ENCODE measurements at regions not wholly inside any gene's neighbourhood (a gene's known extent, or its start where the extent isn't known, plus 50 kb on each side); places are given as distances from the start of the nearest gene placed in this dataset.

GRCh38 chr20:12700701-12701100 lies 308.1 kb upstream of the SPTLC3 start:
- no peak for DNase-seq (ENCODE audit: low read depth, low spot score)
- in situ Hi-C loops (cut with HindIII; ENCODE audit: low sequenced_read_pairs): no loop called here
- TF ChIP-seq CTCF (IDR thresholded peaks at IDR 0.05; ENCODE audit: low read depth, low read length): no peak
- H3K4me3 ChIP-seq (ENCODE audit: low read depth, low read length): no peak overlapping the region

- DNase-seq (ENCODE audit: low read depth, low spot score): no peak
- no peak for TF ChIP-seq CTCF (IDR thresholded peaks at IDR 0.05; ENCODE audit: low read depth, low read length)
- in situ Hi-C loops (cut with HindIII; ENCODE audit: low sequenced_read_pairs): no loop called here
- no peak overlapping the region for H3K4me3 ChIP-seq (ENCODE audit: low read depth, low read length)
These were observed 306.5 kb upstream of the SPTLC3 start for GRCh38 chr20:12702312-12702711.

- in situ Hi-C loops (cut with HindIII; ENCODE audit: low sequenced_read_pairs): no loop called here
- no peak for TF ChIP-seq CTCF (IDR thresholded peaks at IDR 0.05; ENCODE audit: low read depth, low read length)
- DNase-seq (ENCODE audit: low read depth, low spot score): no peak
- no peak overlapping the region for H3K4me3 ChIP-seq (ENCODE audit: low read depth, low read length)
These were observed 293.4 kb upstream of the SPTLC3 start for GRCh38 chr20:12715371-12715770.

- TF ChIP-seq CTCF (IDR thresholded peaks at IDR 0.05; ENCODE audit: low read depth, low read length): no peak
- no peak overlapping the region for H3K4me3 ChIP-seq (ENCODE audit: low read depth, low read length)
- DNase-seq (ENCODE audit: low read depth, low spot score): no peak
- in situ Hi-C loops (cut with HindIII; ENCODE audit: low sequenced_read_pairs): no loop called here
These were observed 292.6 kb upstream of the SPTLC3 start for GRCh38 chr20:12715991-12716680.

GRCh38 chr20:12717061-12717460 lies 291.7 kb upstream of the SPTLC3 start:
- TF ChIP-seq CTCF (IDR thresholded peaks at IDR 0.05; ENCODE audit: low read depth, low read length): no peak
- no peak for DNase-seq (ENCODE audit: low read depth, low spot score)
- H3K4me3 ChIP-seq (ENCODE audit: low read depth, low read length): no peak overlapping the region
- in situ Hi-C loops (cut with HindIII; ENCODE audit: low sequenced_read_pairs): no loop called here

- DNase-seq (ENCODE audit: low read depth, low spot score): no peak
- in situ Hi-C loops (cut with HindIII; ENCODE audit: low sequenced_read_pairs): no loop called here
- TF ChIP-seq CTCF (IDR thresholded peaks at IDR 0.05; ENCODE audit: low read depth, low read length): no peak
- no peak overlapping the region for H3K4me3 ChIP-seq (ENCODE audit: low read depth, low read length)
These were observed 290.2 kb upstream of the SPTLC3 start for GRCh38 chr20:12718619-12719018.
